AG04449 (cell line): ENCODE measurements at regions not wholly inside any gene's neighbourhood (a gene's known extent, or its start where the extent isn't known, plus 50 kb on each side); places are given as distances from the start of the nearest gene placed in this dataset.
A peak's percentile ranks its signal among the peaks of the same experiment; 100 is the strongest.

Experiments
- CTCF ChIA-PET: fragments of 350-600 bp; formaldehyde crosslinking; extraction: SDS; loops from one replicate; lab custom pipeline; 2021; ENCODE audit warnings: antibody characterized with exemption; lab: Yijun Ruan, JAX
- POLR2A ChIA-PET: fragments of 400-600, 350-600 bp; formaldehyde crosslinking; extraction: SDS; loops from one replicate; lab custom pipeline; 2020; ENCODE audit warnings: antibody characterized with exemption, inconsistent platforms; lab: Yijun Ruan, JAX
- DNase-seq: peaks from one replicate; pipeline ENCODE4 v3.0.0-alpha.2; 2010; ENCODE audit warnings: low read depth, low spot score
- H3K4me3 ChIP-seq: 2 replicates; pipeline ENCODE4 v1.5.1; 2011; ENCODE audit warnings: low read depth, mild to moderate bottlenecking, control low read depth, low read length
- CTCF ChIP-seq: IDR thresholded peaks from one replicate; pipeline ENCODE4 v1.5.1; 2011; ENCODE audit warnings: mild to moderate bottlenecking, moderate library complexity, low read length, control low read depth, inconsistent platforms; ENCODE audit not compliant: insufficient read depth; ENCODE audit errors: missing control alignments

GRCh38 chr2:199163613-199164458 is 293.9 kb downstream of the SATB2 start:
- CTCF ChIA-PET: interaction anchor here (1.0 kb wide), 1 partner anchor 11 kb away, joined by 5 read pairs; no protein-coding TSS in a partner anchor
- POLR2A ChIA-PET: no interaction called here
- DNase-seq: no peak
- no peak for TF ChIP-seq CTCF
- no peak overlapping the region for H3K4me3 ChIP-seq

GRCh38 chr2:199160677-199161465 is 296.9 kb downstream of the SATB2 start:
- peak; percentile 77 for DNase-seq
- ChIA-PET CTCF (interaction anchor here (0.6 kb wide), 1 partner anchor 325 kb away, joined by 3 read pairs; no protein-coding TSS in a partner anchor), POLR2A (no interaction called here)
- no peak overlapping the region for H3K4me3 ChIP-seq
- no peak for TF ChIP-seq CTCF

DNA sequence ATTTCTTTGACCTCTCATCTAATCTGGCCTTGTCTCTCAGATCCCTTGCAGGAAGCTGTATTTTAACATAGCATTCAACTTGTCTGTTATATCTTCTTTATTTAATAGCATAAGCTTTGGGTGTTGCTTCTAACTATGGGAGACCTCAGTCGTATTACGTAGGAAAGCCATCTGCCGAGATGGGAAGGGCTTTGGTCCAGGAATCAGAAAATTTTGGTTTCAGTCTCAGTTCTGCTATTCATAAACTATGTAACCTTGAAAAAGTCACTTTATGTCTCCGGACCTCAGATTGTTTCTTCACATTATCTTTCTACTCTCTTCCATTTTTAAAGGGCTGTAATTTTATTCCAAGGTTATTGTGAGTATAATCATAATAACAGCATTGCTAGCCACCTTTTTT is 297.7 kb downstream of the SATB2 start:
- no peak for DNase-seq
- no peak overlapping the region for H3K4me3 ChIP-seq
- TF ChIP-seq CTCF: no peak
- ChIA-PET POLR2A (no interaction called here), CTCF (no interaction called here)

GRCh38 chr2:199148076-199148845 is 309.5 kb downstream of the SATB2 start:
- no peak for DNase-seq
- TF ChIP-seq CTCF: no peak
- ChIA-PET POLR2A (no interaction called here), CTCF (interaction anchor here (1.4 kb wide), 1 partner anchor 14 kb away, joined by 3 read pairs; no protein-coding TSS in a partner anchor)
- no peak overlapping the region for H3K4me3 ChIP-seq

DNA sequence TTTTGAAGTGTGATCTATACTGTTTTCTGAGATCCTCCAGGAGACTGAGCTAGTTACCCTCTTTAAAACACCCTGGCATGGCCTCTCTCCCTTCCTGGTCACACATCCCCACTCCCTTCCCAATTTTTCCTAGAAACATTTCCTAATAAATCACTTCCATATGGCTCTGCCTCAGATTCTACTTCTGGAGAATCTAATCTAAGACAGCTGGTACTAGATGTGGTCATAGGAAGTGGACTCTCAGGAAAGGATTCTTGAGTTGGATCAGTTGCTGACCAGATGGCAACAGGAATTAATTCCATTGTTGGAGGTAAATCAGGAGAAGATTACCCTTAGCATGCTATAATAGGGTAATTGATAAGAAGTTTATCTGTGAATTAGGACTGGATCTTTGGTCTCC is 310.5 kb downstream of the SATB2 start:
- TF ChIP-seq CTCF: no peak
- POLR2A ChIA-PET: no interaction called here
- CTCF ChIA-PET: interaction anchor here (1.4 kb wide), 1 partner anchor 13 kb away, joined by 3 read pairs; no protein-coding TSS in a partner anchor

More for the DNA sequence above, 310.5 kb downstream of the SATB2 start:
- no peak overlapping the region for H3K4me3 ChIP-seq
- DNase-seq: no peak
